ENCODE measurements at regions not wholly inside any gene's neighbourhood (a gene's known extent, or its start where the extent isn't known, plus 50 kb on each side); places are given as distances from the start of the nearest gene placed in this dataset.

DNA sequence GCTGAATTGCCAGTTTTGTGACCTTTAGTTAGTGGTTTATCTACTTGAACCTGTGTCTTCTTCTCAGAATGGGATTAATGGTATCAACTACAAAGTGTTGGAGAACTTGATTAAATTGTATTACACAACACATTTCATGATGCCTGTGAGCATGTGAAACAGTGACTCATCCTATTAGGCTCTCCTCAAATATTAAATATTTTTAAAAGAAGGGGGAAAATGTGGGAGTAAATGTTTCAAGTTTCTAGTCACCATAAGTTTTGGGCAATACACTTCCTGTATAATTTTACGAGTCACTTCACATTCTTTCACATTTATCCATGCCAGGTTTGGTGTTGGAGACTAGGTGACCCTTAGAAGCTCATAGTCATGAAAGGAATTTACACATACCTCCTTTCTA lies 147.0 kb downstream of the HS3ST1 start:
- Histone ChIP-seq H3K9ac (ENCODE audit: insufficient read depth in 1 of 2, low read depth in 2 of 2, low read length in 2 of 2) (no peak overlapping the region), H3K36me3 (ENCODE audit: control insufficient read depth, insufficient read depth, low read length) (no peaks in the 10 kb centered on the region), H3K4me1 (replicated peaks in 1 of 2; ENCODE audit: control insufficient read depth in 2 of 2, insufficient read depth in 2 of 2, low read length in 2 of 2) (no peaks in the 10 kb centered on the region), H3K79me2 (ENCODE audit: control insufficient read depth, insufficient read depth, low read length) (no peaks in the 10 kb centered on the region), H3K9me1 (ENCODE audit: control insufficient read depth, insufficient read depth, low read length) (no peaks in the 10 kb centered on the region), H3K9me3 (replicated peaks; ENCODE audit: control insufficient read depth, insufficient read depth, low read depth, low read length) (no peaks in the 10 kb centered on the region; the same call in 1 of the 2 replicates), H4K20me1 (replicated peaks; ENCODE audit: control insufficient read depth, insufficient read depth, low read length) (no peaks in the 10 kb centered on the region), H3K4me2 (ENCODE audit: insufficient read depth, low read length) (no peak overlapping the region), H2AFZ (ENCODE audit: low read depth, low read length) (no peak overlapping the region), H3K27ac (ENCODE audit: extremely low read depth, low read depth, low read length) (no peak overlapping the region), H3K4me3 (no peak overlapping the region), H3K27me3 (ENCODE audit: control insufficient read depth in 2 of 2, insufficient read depth in 2 of 2, low read length in 2 of 2) (no peaks in the 10 kb centered on the region)
- 8% methylated on average over 1 of the region's 1 CpG for WGBS (ENCODE audit: insufficient coverage, low coverage, missing lambda C conversion rate)
- CTCF ChIA-PET (ENCODE audit: low intra/inter-chr PET ratio): no interaction called here
- TF ChIP-seq TEAD2 (tag; IDR thresholded peaks at IDR 0.05) (no peak), MEIS2 (IDR thresholded peaks at IDR 0.05; ENCODE audit: partially characterized antibody) (no peak)
- ATAC-seq (no peak), FAIRE-seq (no peak), DNase-seq (ENCODE audit: extremely low read depth in 1 of 4, low spot score in 3 of 4) (no peak)
- BruUV-seq (replicated peaks): no TSS peak
- POLR2A ChIA-PET: no interaction called here
- in situ Hi-C loops (cut with MboI): no loop called here
- intact Hi-C loops (cut with micrococcal nuclease): no loop called here

DNA sequence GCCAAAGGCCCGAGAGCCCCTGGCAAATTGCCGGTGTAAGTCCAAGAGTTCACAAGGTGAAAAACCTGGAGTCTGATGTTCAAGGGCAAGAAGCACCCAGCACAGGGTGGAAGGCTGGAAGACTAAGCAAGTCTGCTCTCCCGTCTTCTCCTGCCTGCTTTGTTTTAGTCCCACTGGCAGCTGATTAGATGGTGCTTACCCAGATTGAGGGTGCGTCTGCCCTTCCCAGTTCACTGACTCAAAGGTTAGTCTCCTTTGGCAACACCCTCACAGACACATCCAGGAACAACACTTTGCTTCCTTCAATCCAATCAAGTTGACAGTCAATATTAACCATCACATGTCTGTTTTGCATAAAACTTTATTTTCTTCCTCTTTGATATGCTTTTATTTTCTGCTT lies 157.4 kb downstream of the HS3ST1 start:
- no peak overlapping the region for H2AFZ ChIP-seq (ENCODE audit: low read depth, low read length)
- ATAC-seq: no peak
- ChIA-PET CTCF (ENCODE audit: low intra/inter-chr PET ratio) (no interaction called here), POLR2A (no interaction called here)
- no peaks in the 10 kb centered on the region for H3K27me3 ChIP-seq (ENCODE audit: control insufficient read depth in 2 of 2, insufficient read depth in 2 of 2, low read length in 2 of 2)
- H3K4me1 ChIP-seq (replicated peaks in 1 of 2; ENCODE audit: control insufficient read depth in 2 of 2, insufficient read depth in 2 of 2, low read length in 2 of 2): no peaks in the 10 kb centered on the region
- no peaks in the 10 kb centered on the region for H3K9me1 ChIP-seq (ENCODE audit: control insufficient read depth, insufficient read depth, low read length)
- H4K20me1 ChIP-seq (replicated peaks; ENCODE audit: control insufficient read depth, insufficient read depth, low read length): no peaks in the 10 kb centered on the region
- intact Hi-C loops (cut with micrococcal nuclease): no loop called here
- H3K9ac ChIP-seq (ENCODE audit: insufficient read depth in 1 of 2, low read depth in 2 of 2, low read length in 2 of 2): no peak overlapping the region
- H3K79me2 ChIP-seq (ENCODE audit: control insufficient read depth, insufficient read depth, low read length): no peaks in the 10 kb centered on the region
- H3K27ac ChIP-seq (ENCODE audit: extremely low read depth, low read depth, low read length): no peak overlapping the region
- in situ Hi-C loops (cut with MboI): no loop called here
- 0% methylated on average over 4 of the region's 4 CpGs for WGBS (ENCODE audit: insufficient coverage, low coverage, missing lambda C conversion rate)
- no peak for FAIRE-seq
- H3K4me3 ChIP-seq: no peak overlapping the region
- H3K4me2 ChIP-seq (ENCODE audit: insufficient read depth, low read length): no peak overlapping the region
- H3K9me3 ChIP-seq (replicated peaks; ENCODE audit: control insufficient read depth, insufficient read depth, low read depth, low read length): no peaks in the 10 kb centered on the region; the same call in 1 of the 2 replicates
- TF ChIP-seq CTBP1 (IDR thresholded peaks at IDR 0.05; ENCODE audit: borderline replicate concordance): no peak
- TF ChIP-seq, protein P1, sequence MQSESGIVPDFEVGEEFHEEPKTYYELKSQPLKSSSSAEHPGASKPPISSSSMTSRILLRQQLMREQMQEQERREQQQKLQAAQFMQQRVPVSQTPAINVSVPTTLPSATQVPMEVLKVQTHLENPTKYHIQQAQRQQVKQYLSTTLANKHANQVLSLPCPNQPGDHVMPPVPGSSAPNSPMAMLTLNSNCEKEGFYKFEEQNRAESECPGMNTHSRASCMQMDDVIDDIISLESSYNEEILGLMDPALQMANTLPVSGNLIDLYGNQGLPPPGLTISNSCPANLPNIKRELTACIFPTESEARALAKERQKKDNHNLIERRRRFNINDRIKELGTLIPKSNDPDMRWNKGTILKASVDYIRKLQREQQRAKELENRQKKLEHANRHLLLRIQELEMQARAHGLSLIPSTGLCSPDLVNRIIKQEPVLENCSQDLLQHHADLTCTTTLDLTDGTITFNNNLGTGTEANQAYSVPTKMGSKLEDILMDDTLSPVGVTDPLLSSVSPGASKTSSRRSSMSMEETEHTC (IDR thresholded peaks at IDR 0.05): no peak
- BruUV-seq (replicated peaks): no TSS peak
- H3K36me3 ChIP-seq (ENCODE audit: control insufficient read depth, insufficient read depth, low read length): no peaks in the 10 kb centered on the region
- no peak for DNase-seq (ENCODE audit: extremely low read depth in 1 of 4, low spot score in 3 of 4)
